ENCODE measurements at regions not wholly inside any gene's neighbourhood (a gene's known extent, or its start where the extent isn't known, plus 50 kb on each side); places are given as distances from the start of the nearest gene placed in this dataset.

DNA sequence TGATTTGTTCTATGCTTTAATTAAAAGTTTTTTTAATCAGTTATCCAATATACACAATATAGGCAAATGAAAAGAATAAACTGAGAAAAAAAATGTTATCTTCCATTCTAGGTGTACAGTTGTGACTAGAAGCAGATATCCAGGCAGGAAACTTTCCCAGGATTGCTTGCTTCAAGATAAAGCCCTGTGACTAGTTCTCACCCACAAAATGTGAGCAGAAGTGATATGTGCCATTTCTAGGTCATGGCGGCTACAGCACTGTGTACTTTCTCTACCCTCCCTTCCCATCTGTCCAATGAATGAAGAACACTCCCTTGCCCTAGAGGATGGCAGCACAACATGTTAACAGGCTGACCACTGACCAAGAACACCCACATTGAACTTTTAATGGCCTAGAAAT is 110.5 kb upstream of the STT3B start:
- no peak for FAIRE-seq
- WGBS (ENCODE audit: low lambda C conversion rate), result 100% methylated on average over 1 of the region's 1 CpG
- no peaks in the 10 kb centered on the region for H4K20me1 ChIP-seq (ENCODE audit: insufficient read depth, low read length)
- no peak overlapping the region for H3K9ac ChIP-seq (ENCODE audit: insufficient read depth, low read depth, low read length)
- no peaks in the 10 kb centered on the region for H3K79me2 ChIP-seq (ENCODE audit: insufficient read depth, low read length)
- H3K4me1 ChIP-seq (ENCODE audit: insufficient read depth, low read length), result peaks cover 57% of the 10 kb centered on the region
- DNase-seq (ENCODE audit: low spot score), result no peak
- intact Hi-C loops (cut with micrococcal nuclease; ENCODE audit: unreplicated experiment), result no loop called here
- no peak overlapping the region for H3K4me2 ChIP-seq (ENCODE audit: low read depth, low read length)
- H3K27ac ChIP-seq (ENCODE audit: extremely low read length, insufficient read depth, low read length), result no peak overlapping the region
- no peak overlapping the region for H3K4me3 ChIP-seq (replicated peaks in 1 of 3; ENCODE audit: insufficient read depth in 1 of 3, low read depth in 2 of 3, low read length in 3 of 3)
- ChIA-PET CTCF (ENCODE audit: low intra/inter-chr PET ratio, low total read pairs) (no interaction called here), POLR2A (no interaction called here)
- H3K36me3 ChIP-seq (replicated peaks in 1 of 2; ENCODE audit: control insufficient read depth in 1 of 2, insufficient read depth in 2 of 2, low read length in 2 of 2), result no peaks in the 10 kb centered on the region
- no peaks in the 10 kb centered on the region for H3K27me3 ChIP-seq (ENCODE audit: control insufficient read depth in 1 of 2, insufficient read depth in 2 of 2, low read length in 2 of 2)
- in situ Hi-C loops (cut with HindIII; ENCODE audit: extremely low pct_ligation_motif_present, low pct_unique_long_range_greater_than_20kb), result no loop called here
- BruUV-seq (replicated peaks), result no TSS peak
- H3K9me3 ChIP-seq (ENCODE audit: low read length), result no peaks in the 10 kb centered on the region
- no peak overlapping the region for H2AFZ ChIP-seq (ENCODE audit: low read length)
- no peak for ATAC-seq
- TF ChIP-seq MYC (CRISPR knock-in tag; IDR thresholded peaks at IDR 0.05; ENCODE audit: borderline replicate concordance), result no peak
- no peak for TF ChIP-seq RFX3 (CRISPR knock-in tag; IDR thresholded peaks at IDR 0.05)
- TF ChIP-seq MIER2 (CRISPR knock-in tag; IDR thresholded peaks at IDR 0.05), result no peak
- TF ChIP-seq RORA (CRISPR knock-in tag; IDR thresholded peaks at IDR 0.05), result no peak
- TF ChIP-seq, protein P1, sequence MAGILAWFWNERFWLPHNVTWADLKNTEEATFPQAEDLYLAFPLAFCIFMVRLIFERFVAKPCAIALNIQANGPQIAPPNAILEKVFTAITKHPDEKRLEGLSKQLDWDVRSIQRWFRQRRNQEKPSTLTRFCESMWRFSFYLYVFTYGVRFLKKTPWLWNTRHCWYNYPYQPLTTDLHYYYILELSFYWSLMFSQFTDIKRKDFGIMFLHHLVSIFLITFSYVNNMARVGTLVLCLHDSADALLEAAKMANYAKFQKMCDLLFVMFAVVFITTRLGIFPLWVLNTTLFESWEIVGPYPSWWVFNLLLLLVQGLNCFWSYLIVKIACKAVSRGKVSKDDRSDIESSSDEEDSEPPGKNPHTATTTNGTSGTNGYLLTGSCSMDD (CRISPR knock-in tag; IDR thresholded peaks at IDR 0.05), result no peak
- TF ChIP-seq ZNF577 (CRISPR knock-in tag; IDR thresholded peaks at IDR 0.05; ENCODE audit: borderline replicate concordance, low read depth), result no peak
- TF ChIP-seq, protein P2, sequence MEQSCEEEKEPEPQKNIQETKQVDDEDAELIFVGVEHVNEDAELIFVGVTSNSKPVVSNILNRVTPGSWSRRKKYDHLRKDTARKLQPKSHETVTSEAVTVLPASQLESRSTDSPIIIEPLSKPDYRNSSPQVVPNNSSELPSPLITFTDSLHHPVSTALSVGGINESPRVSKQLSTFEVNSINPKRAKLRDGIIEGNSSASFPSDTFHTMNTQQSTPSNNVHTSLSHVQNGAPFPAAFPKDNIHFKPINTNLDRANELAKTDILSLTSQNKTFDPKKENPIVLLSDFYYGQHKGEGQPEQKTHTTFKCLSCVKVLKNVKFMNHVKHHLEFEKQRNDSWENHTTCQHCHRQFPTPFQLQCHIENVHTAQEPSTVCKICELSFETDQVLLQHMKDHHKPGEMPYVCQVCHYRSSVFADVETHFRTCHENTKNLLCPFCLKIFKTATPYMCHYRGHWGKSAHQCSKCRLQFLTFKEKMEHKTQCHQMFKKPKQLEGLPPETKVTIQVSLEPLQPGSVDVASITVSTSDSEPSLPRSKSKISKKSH (CRISPR knock-in tag; IDR thresholded peaks at IDR 0.05; ENCODE audit: borderline replicate concordance), result no peak
- TF ChIP-seq, protein P3, sequence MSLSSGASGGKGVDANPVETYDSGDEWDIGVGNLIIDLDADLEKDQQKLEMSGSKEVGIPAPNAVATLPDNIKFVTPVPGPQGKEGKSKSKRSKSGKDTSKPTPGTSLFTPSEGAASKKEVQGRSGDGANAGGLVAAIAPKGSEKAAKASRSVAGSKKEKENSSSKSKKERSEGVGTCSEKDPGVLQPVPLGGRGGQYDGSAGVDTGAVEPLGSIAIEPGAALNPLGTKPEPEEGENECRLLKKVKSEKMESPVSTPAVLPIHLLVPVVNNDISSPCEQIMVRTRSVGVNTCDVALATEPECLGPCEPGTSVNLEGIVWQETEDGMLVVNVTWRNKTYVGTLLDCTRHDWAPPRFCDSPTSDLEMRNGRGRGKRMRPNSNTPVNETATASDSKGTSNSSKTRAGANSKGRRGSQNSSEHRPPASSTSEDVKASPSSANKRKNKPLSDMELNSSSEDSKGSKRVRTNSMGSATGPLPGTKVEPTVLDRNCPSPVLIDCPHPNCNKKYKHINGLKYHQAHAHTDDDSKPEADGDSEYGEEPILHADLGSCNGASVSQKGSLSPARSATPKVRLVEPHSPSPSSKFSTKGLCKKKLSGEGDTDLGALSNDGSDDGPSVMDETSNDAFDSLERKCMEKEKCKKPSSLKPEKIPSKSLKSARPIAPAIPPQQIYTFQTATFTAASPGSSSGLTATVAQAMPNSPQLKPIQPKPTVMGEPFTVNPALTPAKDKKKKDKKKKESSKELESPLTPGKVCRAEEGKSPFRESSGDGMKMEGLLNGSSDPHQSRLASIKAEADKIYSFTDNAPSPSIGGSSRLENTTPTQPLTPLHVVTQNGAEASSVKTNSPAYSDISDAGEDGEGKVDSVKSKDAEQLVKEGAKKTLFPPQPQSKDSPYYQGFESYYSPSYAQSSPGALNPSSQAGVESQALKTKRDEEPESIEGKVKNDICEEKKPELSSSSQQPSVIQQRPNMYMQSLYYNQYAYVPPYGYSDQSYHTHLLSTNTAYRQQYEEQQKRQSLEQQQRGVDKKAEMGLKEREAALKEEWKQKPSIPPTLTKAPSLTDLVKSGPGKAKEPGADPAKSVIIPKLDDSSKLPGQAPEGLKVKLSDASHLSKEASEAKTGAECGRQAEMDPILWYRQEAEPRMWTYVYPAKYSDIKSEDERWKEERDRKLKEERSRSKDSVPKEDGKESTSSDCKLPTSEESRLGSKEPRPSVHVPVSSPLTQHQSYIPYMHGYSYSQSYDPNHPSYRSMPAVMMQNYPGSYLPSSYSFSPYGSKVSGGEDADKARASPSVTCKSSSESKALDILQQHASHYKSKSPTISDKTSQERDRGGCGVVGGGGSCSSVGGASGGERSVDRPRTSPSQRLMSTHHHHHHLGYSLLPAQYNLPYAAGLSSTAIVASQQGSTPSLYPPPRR (CRISPR knock-in tag; IDR thresholded peaks at IDR 0.05; ENCODE audit: borderline replicate concordance), result no peak
- TF ChIP-seq HOXA7 (CRISPR knock-in tag; IDR thresholded peaks at IDR 0.05), result no peak
- TF ChIP-seq MAF1 (CRISPR knock-in tag; IDR thresholded peaks at IDR 0.05; ENCODE audit: borderline replicate concordance), result no peak
- no peak for TF ChIP-seq ZKSCAN5 (CRISPR knock-in tag; IDR thresholded peaks at IDR 0.05)
- no peak for TF ChIP-seq MTA3 (CRISPR knock-in tag; IDR thresholded peaks at IDR 0.05)
- TF ChIP-seq ZNF501 (CRISPR knock-in tag; IDR thresholded peaks at IDR 0.05), result no peak
- TF ChIP-seq LCORL (IDR thresholded peaks at IDR 0.05), result no peak
- no peak for TF ChIP-seq LCORL (CRISPR knock-in tag; IDR thresholded peaks at IDR 0.05)
- TF ChIP-seq IKZF4 (CRISPR knock-in tag; IDR thresholded peaks at IDR 0.05; ENCODE audit: borderline replicate concordance, low read depth, not compliant biosample characterization), result no peak
- TF ChIP-seq, protein P4, sequence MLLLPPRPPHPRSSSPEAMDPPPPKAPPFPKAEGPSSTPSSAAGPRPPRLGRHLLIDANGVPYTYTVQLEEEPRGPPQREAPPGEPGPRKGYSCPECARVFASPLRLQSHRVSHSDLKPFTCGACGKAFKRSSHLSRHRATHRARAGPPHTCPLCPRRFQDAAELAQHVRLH (CRISPR knock-in tag; IDR thresholded peaks at IDR 0.05; ENCODE audit: borderline replicate concordance, low read depth), result no peak

Data from HepG2 (cell line).